ENCODE measurements at regions not wholly inside any gene's neighbourhood (a gene's known extent, or its start where the extent isn't known, plus 50 kb on each side); places are given as distances from the start of the nearest gene placed in this dataset.
"Not testable (repeated sequence)": the region's sequence is repeated elsewhere in the genome, so short reads cannot be mapped to it uniquely, and the experiment has no call there.

DNA sequence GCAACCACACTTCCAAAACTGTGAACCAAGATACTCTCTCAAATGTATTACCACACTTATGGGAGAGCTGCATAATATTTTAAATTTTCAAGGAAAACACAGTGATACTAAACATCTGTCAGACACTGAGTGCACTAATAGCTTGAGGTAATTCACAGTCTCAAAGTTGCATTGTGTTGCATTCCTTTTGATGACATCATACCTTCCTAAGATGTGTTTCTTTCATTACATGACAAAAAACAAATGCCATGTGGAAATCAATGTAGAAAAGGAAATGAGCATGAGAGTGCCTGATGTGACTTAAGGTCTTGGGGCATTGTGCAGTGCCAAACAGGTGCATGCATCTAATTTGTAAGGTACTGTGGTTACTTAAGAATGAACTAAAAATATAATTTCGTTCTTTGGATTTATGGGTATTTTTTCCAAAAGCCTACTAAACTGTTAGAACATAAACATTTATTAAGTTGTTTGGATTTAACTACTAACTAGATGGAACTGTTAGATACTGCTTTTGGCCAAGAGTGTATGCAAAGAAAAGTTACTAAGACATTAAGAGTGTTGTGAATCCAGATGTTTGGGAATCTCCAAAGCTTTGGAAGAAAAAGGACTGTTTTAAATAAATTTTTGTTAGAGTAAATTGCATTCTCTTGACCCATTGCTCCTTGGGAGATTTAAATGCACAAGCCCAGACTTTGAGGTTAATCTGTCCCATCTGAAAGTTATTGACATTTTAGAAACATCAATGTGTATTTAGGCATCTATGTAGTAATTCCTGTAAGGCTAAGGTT lies 496.2 kb upstream of the SEMA3D start:
- DNase-seq (no peak), ATAC-seq (no peak)
- TF ChIP-seq, protein P1, sequence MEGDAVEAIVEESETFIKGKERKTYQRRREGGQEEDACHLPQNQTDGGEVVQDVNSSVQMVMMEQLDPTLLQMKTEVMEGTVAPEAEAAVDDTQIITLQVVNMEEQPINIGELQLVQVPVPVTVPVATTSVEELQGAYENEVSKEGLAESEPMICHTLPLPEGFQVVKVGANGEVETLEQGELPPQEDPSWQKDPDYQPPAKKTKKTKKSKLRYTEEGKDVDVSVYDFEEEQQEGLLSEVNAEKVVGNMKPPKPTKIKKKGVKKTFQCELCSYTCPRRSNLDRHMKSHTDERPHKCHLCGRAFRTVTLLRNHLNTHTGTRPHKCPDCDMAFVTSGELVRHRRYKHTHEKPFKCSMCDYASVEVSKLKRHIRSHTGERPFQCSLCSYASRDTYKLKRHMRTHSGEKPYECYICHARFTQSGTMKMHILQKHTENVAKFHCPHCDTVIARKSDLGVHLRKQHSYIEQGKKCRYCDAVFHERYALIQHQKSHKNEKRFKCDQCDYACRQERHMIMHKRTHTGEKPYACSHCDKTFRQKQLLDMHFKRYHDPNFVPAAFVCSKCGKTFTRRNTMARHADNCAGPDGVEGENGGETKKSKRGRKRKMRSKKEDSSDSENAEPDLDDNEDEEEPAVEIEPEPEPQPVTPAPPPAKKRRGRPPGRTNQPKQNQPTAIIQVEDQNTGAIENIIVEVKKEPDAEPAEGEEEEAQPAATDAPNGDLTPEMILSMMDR (IDR thresholded peaks at IDR 0.05): no peak
- Histone ChIP-seq H3K9me3 (no peaks in the 10 kb centered on the region), H3K4me3 (no peak overlapping the region), H3K36me3 (no peaks in the 10 kb centered on the region), H3K4me1 (no peaks in the 10 kb centered on the region), H3K27ac (no peak overlapping the region), H3K27me3 (no peaks in the 10 kb centered on the region)
- intact Hi-C loops (cut with DNase I): no loop called here

DNA sequence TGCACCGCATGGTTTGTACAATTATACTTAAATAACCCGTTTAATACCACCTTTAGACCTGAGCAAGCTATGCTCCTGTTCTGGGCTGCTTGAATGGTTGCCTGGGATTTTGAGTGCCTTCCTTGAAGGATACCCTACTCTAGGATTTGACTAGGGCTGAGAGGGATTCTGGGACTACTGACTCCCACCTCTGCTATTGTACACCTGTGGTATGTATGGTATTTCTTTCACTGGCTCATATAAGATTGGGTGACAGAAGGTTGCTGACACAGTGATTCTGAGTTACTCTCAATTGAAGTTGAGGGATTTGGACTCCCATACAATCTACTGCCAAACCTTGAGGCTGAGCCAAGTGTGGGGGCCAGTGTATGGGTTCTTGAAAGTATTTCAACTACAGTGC lies 494.4 kb upstream of the SEMA3D start:
- no peak for ATAC-seq

DNA sequence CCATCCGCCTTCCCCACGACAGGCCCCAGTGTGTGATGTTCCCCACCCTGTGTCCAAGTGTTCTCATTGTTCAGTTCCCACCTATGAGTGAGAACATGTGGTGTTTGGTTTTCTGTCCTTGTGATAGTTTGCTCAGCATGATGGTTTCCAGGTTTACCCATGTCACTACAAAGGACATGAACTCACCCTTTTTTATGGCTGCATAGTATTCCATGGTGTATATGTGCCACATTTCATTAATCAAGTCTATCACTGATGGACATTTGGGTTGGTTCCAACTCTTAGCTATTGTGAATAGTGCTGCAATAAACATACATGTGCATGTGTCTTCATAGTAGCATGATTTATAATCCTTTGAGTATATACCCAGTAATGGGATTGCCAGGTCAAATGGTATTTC lies 488.2 kb upstream of the SEMA3D start:
- DNase-seq; H3K27ac ChIP-seq; H3K9me3 ChIP-seq; ATAC-seq; H3K36me3 ChIP-seq; H3K4me3 ChIP-seq; H3K27me3 ChIP-seq; H3K4me1 ChIP-seq; intact Hi-C loops (cut with DNase I): not testable (repeated sequence)

More for the DNA sequence above, 494.4 kb upstream of the SEMA3D start:
- intact Hi-C loops (cut with DNase I): no loop called here
- Histone ChIP-seq H3K4me3 (no peak overlapping the region), H3K36me3 (no peaks in the 10 kb centered on the region), H3K9me3 (no peaks in the 10 kb centered on the region), H3K27me3 (no peaks in the 10 kb centered on the region), H3K4me1 (no peaks in the 10 kb centered on the region), H3K27ac (no peak overlapping the region)
- DNase-seq: no peak
- TF ChIP-seq, protein P1 (IDR thresholded peaks at IDR 0.05): no peak

DNA sequence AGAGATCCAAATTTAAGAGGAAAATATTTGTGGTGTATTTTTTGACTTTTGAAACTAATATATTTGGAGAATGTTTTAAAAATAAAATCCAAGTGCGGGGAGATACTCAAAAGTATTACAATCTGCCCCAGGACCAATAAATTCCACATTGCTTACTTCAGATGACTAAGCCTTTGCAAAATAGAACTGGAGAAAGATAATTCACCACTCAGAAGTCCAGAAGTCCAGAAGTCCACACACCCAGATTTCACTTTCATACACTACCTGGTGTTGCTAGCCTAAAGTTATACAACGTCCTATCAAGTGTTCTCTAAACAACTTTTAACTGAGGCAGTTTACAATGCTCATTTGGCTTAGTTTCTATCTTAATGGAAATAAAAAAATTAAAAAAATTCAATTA lies 487.0 kb upstream of the SEMA3D start:
- ATAC-seq (no peak), DNase-seq (no peak)
- Histone ChIP-seq H3K27me3 (no peaks in the 10 kb centered on the region), H3K4me3 (no peak overlapping the region), H3K9me3 (peaks cover 0 to 6% of the 10 kb centered on the region in 2 donors), H3K4me1 (no peaks in the 10 kb centered on the region), H3K27ac (no peak overlapping the region), H3K36me3 (no peaks in the 10 kb centered on the region)
- intact Hi-C loops (cut with DNase I): no loop called here
- TF ChIP-seq, protein P1 (IDR thresholded peaks at IDR 0.05): no peak

DNA sequence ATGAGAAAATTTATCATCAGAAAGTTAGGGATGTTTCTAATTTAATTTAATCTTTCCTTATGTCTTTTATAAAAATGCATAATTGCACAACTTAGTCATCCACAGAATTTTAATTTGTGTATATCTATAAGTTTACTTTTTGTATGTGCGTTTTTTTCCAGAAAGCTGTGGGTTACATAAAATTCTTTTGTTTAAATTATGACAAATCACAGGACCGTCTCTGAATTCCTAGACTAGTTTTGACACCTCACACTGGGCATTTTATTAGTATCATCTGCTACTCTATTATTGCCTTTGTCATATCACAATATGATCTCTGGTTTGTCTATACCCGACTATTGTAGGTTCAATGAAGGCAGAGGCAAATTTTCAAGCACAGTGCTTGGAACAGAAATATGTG lies 482.4 kb upstream of the SEMA3D start:
- ATAC-seq: no peak
- Histone ChIP-seq H3K9me3 (peaks cover 0 to 4% of the 10 kb centered on the region in 2 donors), H3K4me3 (no peak overlapping the region), H3K4me1 (no peaks in the 10 kb centered on the region), H3K36me3 (no peaks in the 10 kb centered on the region), H3K27ac (no peak overlapping the region), H3K27me3 (no peaks in the 10 kb centered on the region)
- intact Hi-C loops (cut with DNase I): no loop called here
- DNase-seq: no peak
- TF ChIP-seq, protein P1 (IDR thresholded peaks at IDR 0.05): no peak

DNA sequence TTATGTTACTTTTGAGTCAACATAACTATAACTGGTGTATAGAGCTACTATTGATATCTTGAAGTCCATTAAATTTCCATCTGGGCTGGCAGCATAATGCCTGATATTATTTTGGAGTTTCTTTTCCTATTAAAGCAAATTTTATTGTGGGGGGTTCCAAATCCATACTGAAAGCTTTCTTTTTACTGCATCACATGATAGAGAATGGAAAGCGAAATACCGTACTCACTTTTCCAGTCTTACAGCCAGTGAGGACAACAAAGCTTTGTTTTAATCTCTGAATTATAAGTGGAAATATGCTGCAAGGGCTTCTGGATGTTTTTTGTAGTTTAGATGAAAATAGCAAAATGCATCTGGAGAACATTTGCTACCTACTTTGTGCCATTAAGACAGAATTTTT lies 477.5 kb upstream of the SEMA3D start:
- Histone ChIP-seq H3K27ac (no peak overlapping the region), H3K36me3 (no peaks in the 10 kb centered on the region), H3K4me1 (no peaks in the 10 kb centered on the region), H3K9me3 (no peaks in the 10 kb centered on the region), H3K27me3 (no peaks in the 10 kb centered on the region), H3K4me3 (no peak overlapping the region)
- intact Hi-C loops (cut with DNase I): no loop called here
- TF ChIP-seq, protein P1 (IDR thresholded peaks at IDR 0.05): no peak
- ATAC-seq: no peak
- no peak for DNase-seq
